Activated CD8-positive, alpha-beta T cell treated with anti-CD3 and anti-CD28 coated beads for 36 hours (primary cell): ENCODE measurements at regions not wholly inside any gene's neighbourhood (a gene's known extent, or its start where the extent isn't known, plus 50 kb on each side); places are given as distances from the start of the nearest gene placed in this dataset.

Experiments used
- ATAC-seq: fragments of 200-7000 bp; cut with Tn5 transposase; one replicate; pipeline ENCODE4 v1.10.0; 2021; ENCODE audit warnings: mild to moderate bottlenecking, moderate library complexity
- CTCF ChIA-PET: fragments of 350-600 bp; sonication (Branson Sonifier 250); formaldehyde crosslinking; loops from one replicate; lab custom pipeline; 2021; ENCODE audit warnings: antibody characterized with exemption; lab: Charles Lee
- POLR2A ChIA-PET: fragments of 350-600 bp; sonication (Branson Sonifier 250); formaldehyde crosslinking; loops from one replicate; lab custom pipeline; 2021; ENCODE audit warnings: antibody characterized with exemption; lab: Charles Lee
- DNase-seq: peaks from one replicate; pipeline ENCODE4 v3.0.0-alpha.2; 2020
- H3K27ac Mint-ChIP-seq: one replicate; pipeline ENCODE4 v1.8.0; 2021; ENCODE audit warnings: mild to moderate bottlenecking, mixed read lengths
- H3K27me3 Mint-ChIP-seq: one replicate; pipeline ENCODE4 v1.8.0; 2021; ENCODE audit warnings: mixed read lengths
- H3K36me3 Mint-ChIP-seq: one replicate; pipeline ENCODE4 v1.8.0; 2021; ENCODE audit warnings: low read depth, mixed read lengths
- H3K4me1 Mint-ChIP-seq: one replicate; pipeline ENCODE4 v1.8.0; 2021; ENCODE audit warnings: low read depth, mixed read lengths
- H3K4me3 Mint-ChIP-seq: one replicate; pipeline ENCODE4 v1.8.0; 2021; ENCODE audit warnings: mild to moderate bottlenecking, moderate library complexity, mixed read lengths
- H3K9me3 Mint-ChIP-seq: one replicate; pipeline ENCODE4 v1.8.0; 2021; ENCODE audit warnings: mixed read lengths
- intact Hi-C: fragments of 100-400 bp; cut with micrococcal nuclease; formaldehyde crosslinking; loops from one replicate; pipeline ENCODE4 v1.10.0; 2022
- TF ChIP-seq, protein P1 (sequence below): fragments of 200-600 bp; IDR thresholded peaks from one replicate; pipeline ENCODE4 v1.8.0; 2022; ENCODE audit warnings: antibody characterized with exemption, mild to moderate bottlenecking

DNA sequence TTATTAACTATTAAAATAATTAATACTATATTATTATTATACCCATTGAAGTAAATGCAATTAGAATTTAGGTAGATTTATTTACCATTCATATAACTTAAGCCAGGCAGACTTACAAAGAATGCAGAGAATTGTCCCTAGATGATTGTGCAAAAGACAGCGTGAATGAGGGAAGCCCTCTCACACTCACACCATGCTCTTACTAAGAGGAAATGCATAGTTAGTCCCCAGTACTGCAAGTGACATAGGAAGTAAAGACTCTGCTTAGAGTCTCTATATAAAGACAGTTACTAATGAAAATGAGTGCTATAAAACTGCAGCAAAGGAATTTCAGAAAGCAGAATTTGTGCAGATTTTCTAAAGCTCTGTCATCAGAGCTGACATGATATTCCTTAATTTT is 270.4 kb downstream of the ZBBX start:
- Mint-ChIP-seq H3K27ac (no peak overlapping the region), H3K36me3 (no peaks in the 10 kb centered on the region), H3K4me3 (no peak overlapping the region), H3K9me3 (no peaks in the 10 kb centered on the region), H3K27me3 (no peaks in the 10 kb centered on the region), H3K4me1 (no peaks in the 10 kb centered on the region)
- TF ChIP-seq, protein P1, sequence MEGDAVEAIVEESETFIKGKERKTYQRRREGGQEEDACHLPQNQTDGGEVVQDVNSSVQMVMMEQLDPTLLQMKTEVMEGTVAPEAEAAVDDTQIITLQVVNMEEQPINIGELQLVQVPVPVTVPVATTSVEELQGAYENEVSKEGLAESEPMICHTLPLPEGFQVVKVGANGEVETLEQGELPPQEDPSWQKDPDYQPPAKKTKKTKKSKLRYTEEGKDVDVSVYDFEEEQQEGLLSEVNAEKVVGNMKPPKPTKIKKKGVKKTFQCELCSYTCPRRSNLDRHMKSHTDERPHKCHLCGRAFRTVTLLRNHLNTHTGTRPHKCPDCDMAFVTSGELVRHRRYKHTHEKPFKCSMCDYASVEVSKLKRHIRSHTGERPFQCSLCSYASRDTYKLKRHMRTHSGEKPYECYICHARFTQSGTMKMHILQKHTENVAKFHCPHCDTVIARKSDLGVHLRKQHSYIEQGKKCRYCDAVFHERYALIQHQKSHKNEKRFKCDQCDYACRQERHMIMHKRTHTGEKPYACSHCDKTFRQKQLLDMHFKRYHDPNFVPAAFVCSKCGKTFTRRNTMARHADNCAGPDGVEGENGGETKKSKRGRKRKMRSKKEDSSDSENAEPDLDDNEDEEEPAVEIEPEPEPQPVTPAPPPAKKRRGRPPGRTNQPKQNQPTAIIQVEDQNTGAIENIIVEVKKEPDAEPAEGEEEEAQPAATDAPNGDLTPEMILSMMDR = no peak
- intact Hi-C loops = no loop called here
- POLR2A ChIA-PET = no interaction called here
- CTCF ChIA-PET = no interaction called here
- no peak for ATAC-seq
- no peak for DNase-seq

DNA sequence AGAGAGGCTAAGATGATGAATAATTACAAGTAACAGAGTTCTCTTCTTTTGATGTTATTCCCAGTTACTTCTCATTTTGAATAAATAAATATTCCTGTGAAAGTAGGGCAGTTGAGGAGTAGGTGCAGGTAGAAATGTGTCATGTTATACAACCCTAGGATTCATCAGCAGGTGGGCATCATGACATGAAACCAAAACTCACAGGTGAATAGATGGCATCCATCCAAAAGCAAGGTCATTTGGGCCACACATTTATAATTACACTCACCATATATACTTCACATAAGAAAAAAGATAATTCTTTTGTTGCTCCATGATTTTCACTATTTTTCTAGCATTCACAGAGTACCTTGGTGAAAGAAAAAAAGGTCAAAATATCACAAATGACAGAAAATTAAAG is 273.6 kb downstream of the ZBBX start:
- H3K4me1 Mint-ChIP-seq = no peaks in the 10 kb centered on the region
- ChIA-PET POLR2A (no interaction called here), CTCF (no interaction called here)
- no peak overlapping the region for H3K27ac Mint-ChIP-seq
- no peak for DNase-seq
- TF ChIP-seq, protein P1 = no peak
- no peaks in the 10 kb centered on the region for H3K36me3 Mint-ChIP-seq
- no peak overlapping the region for H3K4me3 Mint-ChIP-seq
- ATAC-seq = no peak
- H3K9me3 Mint-ChIP-seq = no peaks in the 10 kb centered on the region
- intact Hi-C loops = no loop called here
- no peaks in the 10 kb centered on the region for H3K27me3 Mint-ChIP-seq

DNA sequence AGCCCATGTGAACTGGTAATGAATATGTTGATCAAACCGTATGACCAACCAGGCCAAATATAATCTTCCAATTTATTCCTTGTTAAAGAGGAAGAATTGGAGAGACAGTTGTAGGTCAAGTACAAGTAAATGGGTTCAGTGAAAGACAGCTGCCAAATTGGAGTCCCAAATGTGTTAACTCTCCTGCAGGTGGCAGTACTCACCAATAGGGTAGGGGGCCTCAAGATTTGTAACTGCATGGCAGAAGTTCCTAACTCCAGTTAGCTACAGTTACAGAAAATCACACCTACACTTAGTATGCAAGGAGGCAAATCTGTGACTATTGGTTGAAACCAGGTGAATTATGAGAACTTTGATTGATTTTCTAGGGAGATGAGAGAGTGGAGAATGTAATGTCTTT is 278.0 kb downstream of the ZBBX start:
- Mint-ChIP-seq H3K27ac (no peak overlapping the region), H3K27me3 (no peaks in the 10 kb centered on the region), H3K4me3 (no peak overlapping the region), H3K36me3 (no peaks in the 10 kb centered on the region), H3K9me3 (no peaks in the 10 kb centered on the region), H3K4me1 (no peaks in the 10 kb centered on the region)
- ChIA-PET CTCF (interaction anchor here (1.5 kb wide), 1 partner anchor 278 kb away, joined by 3 read pairs; no protein-coding TSS in a partner anchor), POLR2A (no interaction called here)
- DNase-seq (no peak), ATAC-seq (no peak)
- TF ChIP-seq, protein P1 = no peak
- intact Hi-C loops = no loop called here

DNA sequence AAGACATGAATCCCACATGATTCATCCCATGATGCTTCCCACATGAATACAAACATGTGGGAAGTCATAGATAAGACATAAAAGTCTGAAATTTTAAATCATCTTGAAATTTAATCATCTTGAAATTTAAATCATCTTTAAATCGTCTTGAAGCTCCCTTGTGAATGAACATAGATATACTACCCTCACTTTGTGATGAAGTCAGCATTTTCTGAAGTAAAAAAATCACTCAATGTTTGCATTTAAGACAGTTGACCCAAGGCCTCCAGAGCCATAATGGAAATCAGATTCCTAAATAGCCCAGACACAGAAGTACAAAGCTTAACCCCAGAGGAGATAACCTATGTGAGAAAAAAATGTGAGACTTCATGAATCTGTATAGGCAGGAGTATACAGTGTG is 279.4 kb downstream of the ZBBX start:
- no peaks in the 10 kb centered on the region for H3K9me3 Mint-ChIP-seq
- no peak overlapping the region for H3K4me3 Mint-ChIP-seq
- ChIA-PET POLR2A (no interaction called here), CTCF (interaction anchor here (1.5 kb wide), 1 partner anchor 280 kb away, joined by 3 read pairs; no protein-coding TSS in a partner anchor)
- DNase-seq (no peak), ATAC-seq (no peak)
- H3K36me3 Mint-ChIP-seq = no peaks in the 10 kb centered on the region
- no peaks in the 10 kb centered on the region for H3K27me3 Mint-ChIP-seq
- TF ChIP-seq, protein P1 = no peak
- no peak overlapping the region for H3K27ac Mint-ChIP-seq
- intact Hi-C loops = no loop called here
- H3K4me1 Mint-ChIP-seq = no peaks in the 10 kb centered on the region

DNA sequence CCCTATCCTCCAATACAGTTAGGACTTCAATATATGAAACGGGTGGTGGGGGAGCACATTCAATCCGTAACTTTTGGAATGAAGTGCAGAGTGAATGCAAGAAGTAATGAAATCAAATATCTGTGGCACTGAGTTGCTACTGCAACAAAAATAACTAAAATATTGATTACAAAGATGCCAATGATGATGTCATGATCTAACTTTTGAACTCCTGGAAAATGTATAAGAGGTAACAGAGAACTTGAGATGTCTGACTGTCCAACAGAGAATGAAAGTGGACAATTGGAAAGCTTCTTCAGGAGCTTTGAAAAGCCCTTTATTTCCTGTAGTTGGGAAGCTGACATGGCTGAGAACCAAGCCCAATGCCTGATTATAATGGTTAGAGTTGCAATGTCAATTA is 279.9 kb downstream of the ZBBX start:
- ATAC-seq (no peak), DNase-seq (no peak)
- ChIA-PET POLR2A (no interaction called here), CTCF (no interaction called here)
- H3K36me3 Mint-ChIP-seq = no peaks in the 10 kb centered on the region
- no peaks in the 10 kb centered on the region for H3K4me1 Mint-ChIP-seq
- H3K27me3 Mint-ChIP-seq = no peaks in the 10 kb centered on the region
- TF ChIP-seq, protein P1 = no peak
- intact Hi-C loops = no loop called here
- no peaks in the 10 kb centered on the region for H3K9me3 Mint-ChIP-seq
- no peak overlapping the region for H3K27ac Mint-ChIP-seq
- H3K4me3 Mint-ChIP-seq = no peak overlapping the region
